Stimulated activated CD4-positive, alpha-beta T cell treated with anti-CD3 and anti-CD28 coated beads, Interleukin-15, amount 100 ng/mL, for 48 hours (primary cell): ENCODE measurements at regions not wholly inside any gene's neighbourhood (a gene's known extent, or its start where the extent isn't known, plus 50 kb on each side); places are given as distances from the start of the nearest gene placed in this dataset.

Experiments used
- DNase-seq, 2 donors: peaks; one replicate each; pipeline ENCODE4 v3.0.0-alpha.2; 2020; ENCODE audit warnings: low read depth in 2 of 2

GRCh38 chr3:72345237-72345878 is 502.9 kb downstream of the SHQ1 start:
- DNase-seq, result no peak

- DNase-seq, result no peak
These were observed 503.6 kb downstream of the SHQ1 start for GRCh38 chr3:72344647-72345046.

DNA sequence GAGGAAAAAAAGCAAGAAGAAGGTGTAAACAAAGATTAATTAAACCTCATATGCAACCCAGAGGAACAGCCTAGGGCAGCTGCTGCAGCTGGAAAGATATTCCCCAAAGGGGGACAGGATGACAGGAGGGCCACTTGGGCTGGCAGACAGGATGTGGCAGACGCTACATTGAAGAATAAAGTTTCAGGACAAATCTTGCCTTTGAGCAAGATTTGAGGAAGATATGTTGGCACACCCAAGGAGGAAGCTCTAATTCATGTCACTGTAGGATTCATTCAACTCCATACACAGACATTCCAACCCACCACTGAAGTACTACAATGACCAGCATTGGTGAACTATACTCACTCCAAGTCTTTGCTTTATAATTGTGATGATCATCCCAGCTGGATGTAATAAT is 504.0 kb downstream of the SHQ1 start:
- DNase-seq, result no peak

- DNase-seq, result peak in 1 of 2 donors; percentile 22
These were observed 505.2 kb downstream of the SHQ1 start for GRCh38 chr3:72343078-72343477.

GRCh38 chr3:72342450-72342849 is 505.8 kb downstream of the SHQ1 start:
- no peak for DNase-seq

GRCh38 chr3:72341920-72342319 is 506.3 kb downstream of the SHQ1 start:
- no peak for DNase-seq

DNA sequence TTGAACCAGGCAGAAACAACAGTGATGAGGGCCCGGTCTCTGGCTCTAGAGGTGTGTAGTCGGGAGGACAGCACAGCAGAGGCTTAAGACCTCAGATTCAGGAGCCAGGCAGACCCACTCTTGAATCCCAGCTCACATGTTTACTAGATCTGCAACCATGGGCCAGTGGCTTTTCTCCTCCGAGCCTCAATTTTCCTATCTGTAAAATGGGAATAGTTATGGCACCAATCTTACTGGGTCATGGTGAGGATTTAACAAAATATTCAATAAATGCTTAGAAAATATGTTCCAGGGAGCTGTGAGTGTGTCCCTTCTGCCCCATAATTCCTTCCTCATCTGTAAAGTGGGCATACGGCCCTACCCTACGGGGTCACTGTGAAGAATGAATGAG is 506.9 kb downstream of the SHQ1 start:
- DNase-seq, result no peak

DNA sequence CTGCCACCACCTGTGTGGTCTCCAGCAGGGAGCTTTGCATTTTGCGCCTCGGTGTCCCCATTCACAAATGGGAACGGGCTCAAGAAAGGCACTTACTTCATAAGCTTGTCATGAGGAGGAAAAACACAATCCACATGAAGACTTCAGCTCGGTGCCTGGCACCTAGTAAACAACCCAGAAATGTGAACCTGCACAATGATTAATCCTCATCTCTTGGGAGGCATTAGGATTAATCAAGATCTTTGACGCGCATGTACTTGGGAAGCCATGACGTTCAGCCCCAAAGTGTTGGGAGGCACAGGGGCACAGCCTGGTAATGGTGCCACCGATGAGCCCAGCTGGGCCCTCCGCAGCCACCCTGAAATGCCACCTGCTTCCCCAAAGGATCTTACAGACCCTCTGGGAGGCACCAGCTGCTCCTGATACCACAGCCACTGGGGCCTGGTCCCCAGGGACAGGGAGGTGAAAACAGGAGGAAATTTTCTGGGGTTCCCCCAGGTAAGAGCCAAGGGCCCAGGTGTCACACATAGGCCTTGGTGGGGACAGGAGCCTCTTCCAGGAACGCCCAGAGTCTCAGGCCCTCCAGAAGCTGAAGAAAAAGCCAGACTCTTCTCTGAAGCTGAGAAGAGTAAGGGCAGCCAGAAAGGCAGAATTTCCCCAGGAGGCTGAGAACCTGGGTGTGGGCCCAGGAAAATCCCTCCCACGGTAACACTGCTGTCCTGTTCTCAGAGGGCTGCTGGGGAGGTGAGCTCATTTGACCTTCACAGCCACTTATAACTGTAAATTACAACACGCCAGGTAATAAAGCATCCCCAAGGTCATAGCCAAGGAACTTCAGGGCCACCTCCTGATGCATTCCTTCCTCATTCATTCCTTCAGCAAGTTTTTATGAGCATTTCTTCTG is 507.5 kb downstream of the SHQ1 start:
- no peak for DNase-seq

DNA sequence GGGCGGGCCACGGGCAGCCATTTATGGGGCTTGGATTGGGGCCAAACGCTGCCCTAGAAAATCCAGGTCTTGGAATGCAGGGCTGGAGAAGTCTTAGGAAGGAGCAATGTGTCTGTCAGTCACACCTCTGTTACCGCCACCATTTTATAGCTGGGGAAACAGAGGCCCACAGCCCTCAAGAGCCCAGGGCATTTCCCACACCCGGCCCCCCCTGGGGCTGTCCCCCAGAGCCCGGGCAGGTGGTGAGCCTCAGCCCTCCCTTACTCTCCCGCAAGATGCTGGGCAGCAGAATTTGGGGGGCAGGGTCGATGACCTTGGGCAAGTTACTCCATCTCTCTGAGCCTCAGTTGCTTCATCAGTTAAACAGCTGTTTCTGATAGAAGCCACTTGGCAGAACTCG is 508.2 kb downstream of the SHQ1 start:
- no peak for DNase-seq

DNA sequence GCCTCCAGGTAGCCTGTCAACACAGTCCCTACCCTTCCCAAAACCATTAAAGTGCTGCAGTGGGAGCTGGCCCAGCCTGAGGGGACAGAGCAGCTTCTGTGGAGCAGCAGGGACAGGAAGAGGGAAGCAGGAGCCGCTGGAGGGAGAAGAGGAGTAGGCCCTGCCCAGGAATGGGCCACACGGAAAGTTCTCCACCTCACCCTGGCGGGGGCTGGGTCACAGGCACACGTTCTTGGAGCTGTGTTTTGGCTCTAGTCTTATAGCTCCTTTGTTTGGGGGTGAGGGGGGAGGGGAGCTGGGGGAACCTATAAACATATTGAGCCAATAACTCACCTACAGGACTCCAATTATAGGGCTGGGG is 508.6 kb downstream of the SHQ1 start:
- DNase-seq, result no peak

GRCh38 chr3:72338942-72339669 is 509.1 kb downstream of the SHQ1 start:
- DNase-seq, result peak; percentile 73 to 78

GRCh38 chr3:72338082-72338941 is 509.9 kb downstream of the SHQ1 start:
- peak; percentile 57 to 67 for DNase-seq

DNA sequence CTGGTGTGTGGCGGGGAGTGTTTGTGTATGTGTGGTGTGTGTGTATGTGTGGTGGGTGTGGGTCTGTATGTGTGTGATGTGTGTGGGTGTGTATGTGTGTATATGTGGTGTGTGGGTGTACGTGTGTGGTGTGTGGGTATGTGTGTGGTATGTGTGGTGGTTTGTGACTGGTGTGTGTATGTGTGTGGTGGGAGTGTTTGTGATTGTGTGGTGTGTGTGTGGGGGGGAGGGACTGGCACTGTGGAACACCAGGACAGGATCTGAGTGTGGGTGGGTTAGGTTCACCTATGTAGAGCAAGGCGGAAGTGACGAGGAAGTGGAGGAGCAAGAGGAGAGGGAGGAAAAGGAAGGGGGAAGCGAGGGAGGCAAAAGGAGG is 510.8 kb downstream of the SHQ1 start:
- no peak for DNase-seq

DNA sequence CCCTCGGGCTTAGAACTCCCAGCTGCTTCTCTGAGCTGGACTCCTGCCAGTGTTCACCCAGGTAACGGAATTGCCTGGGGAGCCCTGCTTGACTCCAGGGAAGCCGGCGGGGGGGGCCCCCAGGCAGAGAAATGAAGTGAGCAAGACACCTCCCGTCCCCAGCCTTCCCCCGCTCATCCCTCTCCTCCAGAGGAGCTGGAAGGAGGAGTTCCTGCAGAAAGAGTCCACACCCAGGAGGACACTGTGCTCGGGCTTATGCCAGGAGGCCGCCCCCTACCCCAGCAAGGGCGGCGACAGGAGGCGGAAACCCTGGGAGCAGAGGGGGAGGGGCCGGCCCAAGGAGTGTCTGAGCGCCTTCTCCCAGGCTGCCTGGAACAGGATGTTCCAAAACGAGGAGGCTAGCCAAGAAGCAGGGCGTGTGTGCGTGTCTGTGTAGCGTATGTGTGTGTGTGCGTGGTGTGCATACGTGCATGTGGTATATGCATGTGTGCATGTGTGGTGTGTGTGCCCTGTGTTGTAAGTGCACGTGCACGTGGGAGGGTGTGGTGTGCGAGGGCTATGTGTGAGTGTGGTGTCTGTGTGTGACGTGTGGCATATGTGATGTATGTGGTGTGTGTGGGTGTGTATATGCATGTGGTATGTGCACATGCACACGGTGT is 511.3 kb downstream of the SHQ1 start:
- DNase-seq, result no peak

GRCh38 chr3:72336114-72336651 is 512.1 kb downstream of the SHQ1 start:
- DNase-seq, result no peak

DNA sequence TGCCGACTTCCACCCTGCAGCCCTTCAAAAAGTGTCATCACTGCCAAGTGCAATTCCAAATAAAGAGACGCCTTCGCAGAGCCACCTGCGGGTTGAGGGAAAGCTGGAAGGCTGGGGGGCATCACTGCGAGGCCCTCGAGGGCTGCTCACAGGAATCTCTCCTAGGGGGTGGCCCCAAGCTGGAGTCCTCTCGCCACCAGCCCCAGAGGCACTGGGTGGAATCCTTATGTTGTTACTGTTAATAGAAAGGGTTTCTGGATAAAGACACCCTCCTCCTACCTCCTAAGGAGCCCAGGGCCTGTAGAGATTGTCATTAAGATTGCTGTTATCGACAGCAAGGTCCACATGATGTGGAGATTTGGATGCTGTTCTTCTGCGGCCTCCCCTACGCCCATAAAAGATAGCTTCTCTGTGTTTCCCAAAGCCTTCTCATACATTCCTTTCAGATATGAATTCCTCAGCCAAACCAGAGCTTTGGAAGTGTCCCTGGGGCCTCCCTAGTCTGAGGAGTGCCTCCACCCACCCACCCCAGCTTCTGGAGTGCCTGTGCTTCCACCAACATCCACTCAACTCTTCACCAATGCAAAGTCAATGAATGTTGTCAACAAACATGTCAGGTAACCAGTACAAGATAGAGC is 512.7 kb downstream of the SHQ1 start:
- no peak for DNase-seq

GRCh38 chr3:72334681-72335457 is 513.4 kb downstream of the SHQ1 start:
- DNase-seq, result no peak

GRCh38 chr3:72332689-72333088 is 515.6 kb downstream of the SHQ1 start:
- DNase-seq, result no peak

- no peak for DNase-seq
These were observed 516.2 kb downstream of the SHQ1 start for GRCh38 chr3:72332036-72332435.

- DNase-seq, result no peak
These were observed 517.2 kb downstream of the SHQ1 start for GRCh38 chr3:72331076-72331475.
